B cell (primary cell): ENCODE measurements at regions not wholly inside any gene's neighbourhood (a gene's known extent, or its start where the extent isn't known, plus 50 kb on each side); places are given as distances from the start of the nearest gene placed in this dataset.
"Not testable (repeated sequence)": the region's sequence is repeated elsewhere in the genome, so short reads cannot be mapped to it uniquely, and the experiment has no call there.

Experiments used
- CTCF ChIP-seq: fragments of 200-600 bp; IDR thresholded peaks from one replicate; pipeline ENCODE4 v1.8.0; 2022; ENCODE audit warnings: antibody characterized with exemption, mild to moderate bottlenecking
- EZH2 ChIP-seq: IDR thresholded peaks from 2 replicates; pipeline ENCODE4 v1.6.1; 2012; ENCODE audit warnings: borderline replicate concordance, low read depth, mild to moderate bottlenecking, moderate library complexity, low read length; ENCODE audit not compliant: insufficient read depth, poor library complexity, severe bottlenecking

- TF ChIP-seq CTCF, EZH2: not testable (repeated sequence)
Observed at GRCh38 chr2:22186261-22186828, 1062.6 kb downstream of the TDRD15 start.
